Mesodermal cell (in vitro differentiated cells): ENCODE measurements at regions not wholly inside any gene's neighbourhood (a gene's known extent, or its start where the extent isn't known, plus 50 kb on each side); places are given as distances from the start of the nearest gene placed in this dataset.

ENCODE experiments used
- H3K27ac ChIP-seq: 2 replicates; pipeline ENCODE4 v1.7.0; 2013; ENCODE audit warnings: mild to moderate bottlenecking, low read depth, low read length, moderate library complexity; ENCODE audit not compliant: severe bottlenecking
- H3K36me3 ChIP-seq: 2 replicates; pipeline ENCODE4 v1.7.1; 2013; ENCODE audit warnings: mild to moderate bottlenecking, low read length, moderate library complexity; ENCODE audit not compliant: control insufficient read depth, insufficient read depth
- H3K4me1 ChIP-seq: one replicate; pipeline ENCODE4 v1.7.1; 2013; ENCODE audit warnings: mild to moderate bottlenecking, low read length; ENCODE audit not compliant: insufficient read depth, control insufficient read depth, poor library complexity, severe bottlenecking
- H3K4me3 ChIP-seq: 2 replicates; pipeline ENCODE4 v1.7.0; 2013; ENCODE audit warnings: low read length, control low read depth, mild to moderate bottlenecking; ENCODE audit not compliant: insufficient read depth, poor library complexity, severe bottlenecking; ENCODE audit errors: extremely low read depth
- H3K9me3 ChIP-seq: 2 replicates; pipeline ENCODE4 v1.7.1; 2013; ENCODE audit warnings: mild to moderate bottlenecking, low read length, moderate library complexity; ENCODE audit not compliant: control insufficient read depth
- WGBS, 2 experiments: methylation state at CpG; one replicate each; pipeline ENCODE4 v1.1.5; 2013; ENCODE audit warnings: missing lambda C conversion rate in 2 of 2; ENCODE audit not compliant: insufficient coverage in 2 of 2; 5-methylcytosine and 5-hydroxymethylcytosine counted together

DNA sequence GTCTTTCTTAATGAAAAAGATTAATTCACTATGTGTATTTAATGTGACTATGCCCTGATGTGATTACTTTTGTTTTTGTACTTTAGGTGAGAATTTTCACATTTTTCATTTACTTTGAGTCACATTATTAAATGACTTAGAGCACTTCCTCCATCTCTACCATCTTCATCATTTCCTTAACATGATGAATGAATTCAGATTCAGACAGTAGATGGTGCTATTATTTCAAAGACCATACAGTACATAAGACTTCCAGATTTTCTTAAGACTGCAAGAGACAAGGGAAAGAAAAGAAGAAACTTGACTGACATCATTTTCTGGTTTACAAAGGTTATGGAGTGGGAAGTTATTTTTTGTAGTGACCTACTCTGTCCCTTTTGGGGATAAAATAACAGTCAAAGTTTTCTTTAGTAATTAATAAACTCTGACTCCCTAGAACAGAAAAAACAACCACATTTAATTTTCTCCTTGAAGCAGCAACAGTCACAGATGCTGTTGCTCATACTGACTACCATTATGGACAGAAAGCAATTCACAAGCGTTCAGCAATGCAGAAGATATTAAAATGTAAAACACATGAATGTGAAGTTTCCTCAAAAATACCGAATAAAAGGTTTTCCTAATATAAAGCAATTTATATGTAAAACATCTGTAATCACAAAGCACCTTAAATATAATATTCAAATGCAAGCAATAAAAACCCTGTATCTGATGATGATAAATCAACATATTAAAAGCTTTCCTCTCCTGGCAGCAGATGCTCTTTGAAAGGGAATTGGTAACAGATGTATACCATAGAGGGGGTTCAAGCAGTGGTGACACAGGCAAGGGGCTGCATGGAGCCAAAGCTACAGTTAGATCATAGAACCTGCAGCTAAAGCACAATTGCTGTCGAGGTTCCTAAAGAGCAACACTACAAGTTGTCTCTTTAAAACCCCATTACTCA lies 1010.9 kb upstream of the NXPH2 start:
- H3K4me1 ChIP-seq: no peaks in the 10 kb centered on the region
- WGBS, 2 experiments: 63% methylated on average over 1 of the region's 3 CpGs; no CpG with 5 or more reads in 1 of the 2 experiments

DNA sequence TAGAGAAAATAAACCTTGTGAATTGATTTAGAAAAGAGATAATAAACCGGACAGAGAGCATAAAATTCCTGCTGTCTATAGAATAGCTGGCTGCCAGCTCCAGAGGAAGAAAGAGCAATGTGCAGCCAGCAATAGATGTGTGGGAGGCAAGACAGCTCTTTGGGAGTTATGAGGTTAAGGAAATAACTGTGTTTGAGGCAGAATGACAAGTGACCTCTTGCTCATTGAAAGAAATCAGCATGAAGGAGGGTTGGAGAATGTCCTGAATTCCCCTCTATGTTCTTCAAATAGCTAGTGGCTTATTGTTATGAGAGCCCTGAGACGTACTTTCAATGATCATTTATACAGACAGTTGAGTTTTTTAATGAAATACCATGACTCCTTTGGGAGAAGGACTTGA lies 1009.9 kb upstream of the NXPH2 start:
- WGBS, 2 experiments: 88 to 94% methylated on average over 1 to 2 of the region's 2 CpGs
- Histone ChIP-seq H3K9me3 (no peaks in the 10 kb centered on the region), H3K36me3 (no peaks in the 10 kb centered on the region), H3K4me1 (no peaks in the 10 kb centered on the region), H3K27ac (no peak overlapping the region), H3K4me3 (no peak overlapping the region)

More for the DNA sequence above, 1010.9 kb upstream of the NXPH2 start:
- Histone ChIP-seq H3K27ac (no peak overlapping the region), H3K36me3 (no peaks in the 10 kb centered on the region), H3K9me3 (no peaks in the 10 kb centered on the region), H3K4me3 (no peak overlapping the region)

DNA sequence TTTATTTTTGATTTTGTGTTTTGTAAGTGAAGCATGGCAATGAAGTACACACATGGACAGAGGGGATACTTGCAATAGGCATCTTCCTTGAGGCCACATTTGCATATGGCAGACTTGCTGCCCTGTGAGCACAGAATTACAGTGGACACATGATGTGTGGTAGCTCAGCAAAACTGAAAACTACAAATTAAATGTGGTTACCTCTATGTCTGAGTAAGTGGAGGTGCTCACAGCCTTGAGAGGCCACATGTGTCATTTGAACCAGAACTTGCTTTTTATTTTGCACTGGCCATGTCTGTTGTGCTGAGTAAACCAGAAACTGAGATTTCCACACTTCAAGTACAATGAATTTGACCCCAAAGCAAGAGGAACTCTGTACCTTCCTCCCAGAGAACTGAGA lies 998.5 kb upstream of the NXPH2 start:
- H3K4me1 ChIP-seq: no peaks in the 10 kb centered on the region
- no peak overlapping the region for H3K27ac ChIP-seq
- H3K4me3 ChIP-seq: no peak overlapping the region
- H3K36me3 ChIP-seq: no peaks in the 10 kb centered on the region
- no peaks in the 10 kb centered on the region for H3K9me3 ChIP-seq

DNA sequence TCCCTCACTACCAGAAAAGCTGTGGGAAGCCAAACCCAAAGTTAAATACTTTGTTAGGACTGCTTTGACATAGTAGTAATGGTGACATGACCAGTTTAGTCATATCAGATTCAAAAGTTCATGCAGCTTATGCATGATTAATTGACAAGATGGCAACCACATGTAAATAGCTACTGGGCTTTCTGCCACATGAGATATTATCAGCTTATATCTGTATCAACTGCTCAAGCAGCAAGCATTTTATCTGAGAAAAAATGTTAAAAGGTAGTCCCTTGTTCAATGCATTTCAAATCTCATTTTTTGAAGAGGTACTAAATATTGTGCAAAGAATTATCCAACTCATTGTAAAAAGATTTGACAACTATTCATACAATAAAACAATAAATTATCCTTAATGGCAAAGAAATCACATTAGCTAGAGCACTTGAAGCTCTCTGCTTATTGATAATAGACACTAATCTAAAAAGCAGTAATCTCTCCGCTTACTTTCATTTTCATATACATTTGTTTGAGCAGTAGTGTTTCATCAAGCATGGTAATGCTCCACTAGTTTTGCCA lies 993.6 kb upstream of the NXPH2 start:
- WGBS, 2 experiments: no CpG with 5 or more reads among the region's 1 CpG
- no peaks in the 10 kb centered on the region for H3K4me1 ChIP-seq

DNA sequence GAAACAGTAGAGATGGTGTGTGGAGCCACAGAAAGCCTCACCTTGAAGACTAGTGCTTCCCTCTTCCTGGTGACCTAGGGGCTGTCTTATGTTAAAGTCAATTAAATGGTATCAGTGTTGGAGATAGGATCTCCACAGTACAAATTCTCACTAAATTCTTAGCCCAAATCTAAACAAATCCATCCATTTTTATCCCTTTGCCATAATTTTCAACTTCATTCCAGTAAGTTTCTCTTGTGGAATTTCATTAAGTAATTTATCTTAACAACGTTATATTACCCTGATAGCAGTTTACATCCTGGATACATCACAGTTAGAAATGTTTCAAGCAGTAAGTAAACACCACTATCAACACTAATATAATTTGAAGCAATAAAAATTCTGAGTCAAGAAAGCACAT lies 989.4 kb upstream of the NXPH2 start:
- Histone ChIP-seq H3K27ac (no peak overlapping the region), H3K9me3 (no peaks in the 10 kb centered on the region), H3K36me3 (no peaks in the 10 kb centered on the region), H3K4me3 (no peak overlapping the region), H3K4me1 (no peaks in the 10 kb centered on the region)
- no CpG with 5 or more reads among the region's 1 CpG for WGBS, 2 experiments

More for the DNA sequence above, 993.6 kb upstream of the NXPH2 start:
- no peaks in the 10 kb centered on the region for H3K36me3 ChIP-seq
- H3K27ac ChIP-seq: no peak overlapping the region
- no peak overlapping the region for H3K4me3 ChIP-seq
- H3K9me3 ChIP-seq: no peaks in the 10 kb centered on the region

DNA sequence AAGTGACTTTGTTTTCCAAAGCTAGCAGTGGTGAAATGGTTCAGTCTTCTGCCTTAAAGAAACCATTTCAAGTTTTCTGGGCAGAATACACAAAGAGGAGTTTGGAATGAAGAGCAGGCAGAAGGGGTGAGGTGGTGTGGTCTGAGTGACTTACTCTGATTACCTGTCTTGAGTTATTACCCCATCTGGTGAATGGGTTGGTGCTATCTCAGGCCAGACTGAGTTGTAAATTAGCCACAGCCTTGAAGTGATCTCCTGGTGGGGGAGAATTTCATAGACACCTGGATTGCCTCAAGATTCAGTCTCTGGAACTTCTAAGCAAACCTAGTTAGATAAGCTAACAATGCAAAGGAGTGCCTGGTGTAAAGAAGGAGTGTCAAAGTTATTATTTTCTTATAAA lies 983.5 kb upstream of the NXPH2 start:
- no peak overlapping the region for H3K4me3 ChIP-seq
- no peaks in the 10 kb centered on the region for H3K4me1 ChIP-seq
- no peaks in the 10 kb centered on the region for H3K9me3 ChIP-seq
- H3K27ac ChIP-seq: no peak overlapping the region
- H3K36me3 ChIP-seq: no peaks in the 10 kb centered on the region

DNA sequence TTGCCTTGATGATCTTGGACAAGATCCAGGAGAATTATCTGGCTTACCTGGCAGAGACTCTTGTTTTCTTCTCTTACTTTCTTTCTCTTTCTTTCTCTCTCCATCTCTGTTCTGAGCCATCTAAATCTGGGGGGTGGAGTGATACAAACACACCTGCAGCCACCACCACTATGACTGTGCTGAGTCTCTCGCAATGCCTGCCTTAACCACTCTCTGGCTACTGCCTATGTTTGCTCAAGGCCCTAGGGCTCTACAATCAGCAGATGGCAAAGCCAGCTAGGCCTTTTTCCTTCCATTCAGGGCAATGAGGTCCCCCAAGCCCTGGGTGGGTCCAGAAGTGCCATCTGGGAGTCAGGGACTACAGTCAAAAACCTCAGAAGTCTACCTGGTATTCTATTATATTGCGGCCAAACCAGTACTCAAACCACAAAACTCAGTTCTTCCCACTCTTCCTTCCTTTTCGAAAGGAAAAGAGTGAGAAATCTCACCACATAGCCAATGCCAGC lies 978.9 kb upstream of the NXPH2 start:
- 85 to 100% methylated on average over 3 of the region's 3 CpGs for WGBS, 2 experiments
- Histone ChIP-seq H3K4me3 (no peak overlapping the region), H3K4me1 (no peaks in the 10 kb centered on the region), H3K9me3 (peaks cover 6% of the 10 kb centered on the region), H3K27ac (no peak overlapping the region), H3K36me3 (no peaks in the 10 kb centered on the region)

DNA sequence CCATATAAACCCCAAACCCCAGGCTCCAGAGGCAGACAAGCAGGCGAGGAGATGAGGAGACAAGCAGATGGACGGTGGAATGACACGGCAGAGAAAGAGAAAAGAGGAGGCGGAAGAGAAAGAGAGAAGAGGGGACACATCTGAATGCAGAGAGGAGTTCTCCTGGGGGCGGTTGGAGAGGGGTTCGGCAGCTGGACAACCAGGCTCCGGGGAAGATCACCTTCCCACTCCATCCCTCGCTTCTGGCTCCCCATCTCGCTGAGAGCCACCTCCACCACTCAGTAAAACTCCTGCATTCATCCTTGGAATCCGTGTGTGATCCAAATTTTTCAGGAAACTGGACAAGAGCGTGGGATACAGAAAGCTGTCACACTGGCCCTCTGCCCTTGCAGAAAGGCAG lies 966.7 kb upstream of the NXPH2 start:
- no peak overlapping the region for H3K4me3 ChIP-seq
- 98 to 100% methylated on average over 6 to 8 of the region's 11 CpGs for WGBS, 2 experiments

DNA sequence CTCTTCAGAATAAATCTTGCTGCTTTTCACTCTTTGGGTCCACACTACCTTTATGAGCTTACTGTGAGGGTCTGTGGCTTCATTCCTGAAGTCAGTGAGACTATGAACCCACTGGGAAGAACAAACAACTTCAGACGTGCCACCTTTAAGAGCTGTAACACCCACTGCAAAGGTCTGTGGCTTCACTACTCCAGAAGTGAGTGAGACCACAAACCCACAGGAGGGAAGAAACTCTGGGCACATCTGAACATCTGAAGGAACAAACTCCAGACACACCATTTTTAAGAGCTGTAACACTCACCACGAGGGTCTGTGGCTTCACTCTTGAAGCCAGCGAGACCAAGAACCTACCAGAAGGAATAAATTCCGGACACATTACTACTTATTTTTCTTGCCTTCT lies 964.1 kb upstream of the NXPH2 start:
- no peak overlapping the region for H3K27ac ChIP-seq
- H3K36me3 ChIP-seq: no peaks in the 10 kb centered on the region
- no peaks in the 10 kb centered on the region for H3K4me1 ChIP-seq
- 80% methylated on average over 2 of the region's 4 CpGs; no CpG with 5 or more reads in 1 of the 2 experiments for WGBS, 2 experiments
- no peaks in the 10 kb centered on the region for H3K9me3 ChIP-seq
- H3K4me3 ChIP-seq: no peak overlapping the region

More for the DNA sequence above, 966.7 kb upstream of the NXPH2 start:
- Histone ChIP-seq H3K9me3 (no peaks in the 10 kb centered on the region), H3K36me3 (no peaks in the 10 kb centered on the region), H3K27ac (no peak overlapping the region), H3K4me1 (no peaks in the 10 kb centered on the region)

DNA sequence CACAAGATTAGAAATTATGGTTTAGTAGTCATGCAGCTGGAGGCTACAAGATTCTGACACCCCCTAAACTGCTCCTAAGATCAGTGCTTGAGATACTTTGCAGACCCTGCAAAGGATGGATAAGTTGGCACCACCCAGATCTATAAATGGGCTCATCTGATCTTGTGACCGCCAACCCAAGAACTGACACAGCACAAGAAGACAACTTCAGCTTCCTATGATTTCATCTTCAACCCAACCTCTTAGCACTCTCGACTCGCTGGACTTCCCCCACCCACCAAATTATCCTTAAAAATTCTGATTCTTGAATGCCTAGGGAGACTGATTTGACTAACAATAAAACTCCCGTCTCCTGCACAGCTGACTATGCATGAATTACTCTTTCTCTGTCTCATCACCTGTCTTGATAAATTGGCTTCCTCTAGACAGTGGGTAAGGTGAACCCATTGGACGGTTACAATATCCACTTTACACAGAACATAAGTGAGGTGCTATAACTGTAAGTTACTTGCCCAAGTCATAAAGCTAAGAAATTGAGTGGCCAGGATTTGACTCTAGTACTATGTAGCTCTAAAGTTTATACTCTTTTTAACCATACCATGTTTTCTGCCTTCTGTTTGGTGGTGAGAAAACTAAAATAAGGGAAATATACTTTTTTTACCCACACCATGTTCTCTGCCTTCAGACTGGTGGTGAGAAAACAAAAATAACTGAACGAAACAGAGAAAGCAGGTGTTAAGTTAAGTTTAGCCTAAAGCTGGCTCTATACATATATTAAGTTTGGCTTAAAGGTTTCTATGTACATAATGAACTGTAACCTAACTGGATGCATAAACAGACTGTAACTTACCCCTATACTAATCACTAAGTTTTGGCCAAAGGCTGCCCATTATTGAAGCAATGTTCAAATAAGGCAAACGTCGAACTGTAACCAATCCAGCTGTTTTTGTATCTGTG lies 962.3 kb upstream of the NXPH2 start:
- 88 to 96% methylated on average over 4 to 5 of the region's 8 CpGs for WGBS, 2 experiments
- Histone ChIP-seq H3K4me1 (no peaks in the 10 kb centered on the region), H3K27ac (no peak overlapping the region), H3K9me3 (no peaks in the 10 kb centered on the region), H3K4me3 (no peak overlapping the region), H3K36me3 (no peaks in the 10 kb centered on the region)
